GM10266 (cell line): ENCODE measurements at regions not wholly inside any gene's neighbourhood (a gene's known extent, or its start where the extent isn't known, plus 50 kb on each side); places are given as distances from the start of the nearest gene placed in this dataset.

Experiments used
- DNase-seq: peaks from one replicate; pipeline ENCODE4 v3.0.0; 2012; ENCODE audit errors: extremely low spot score
- CTCF ChIP-seq: IDR thresholded peaks from 2 replicates; pipeline ENCODE4 v1.5.1; 2012; ENCODE audit warnings: mild to moderate bottlenecking, low read depth; ENCODE audit not compliant: control insufficient read depth, insufficient read depth; ENCODE audit errors: missing control alignments

DNA sequence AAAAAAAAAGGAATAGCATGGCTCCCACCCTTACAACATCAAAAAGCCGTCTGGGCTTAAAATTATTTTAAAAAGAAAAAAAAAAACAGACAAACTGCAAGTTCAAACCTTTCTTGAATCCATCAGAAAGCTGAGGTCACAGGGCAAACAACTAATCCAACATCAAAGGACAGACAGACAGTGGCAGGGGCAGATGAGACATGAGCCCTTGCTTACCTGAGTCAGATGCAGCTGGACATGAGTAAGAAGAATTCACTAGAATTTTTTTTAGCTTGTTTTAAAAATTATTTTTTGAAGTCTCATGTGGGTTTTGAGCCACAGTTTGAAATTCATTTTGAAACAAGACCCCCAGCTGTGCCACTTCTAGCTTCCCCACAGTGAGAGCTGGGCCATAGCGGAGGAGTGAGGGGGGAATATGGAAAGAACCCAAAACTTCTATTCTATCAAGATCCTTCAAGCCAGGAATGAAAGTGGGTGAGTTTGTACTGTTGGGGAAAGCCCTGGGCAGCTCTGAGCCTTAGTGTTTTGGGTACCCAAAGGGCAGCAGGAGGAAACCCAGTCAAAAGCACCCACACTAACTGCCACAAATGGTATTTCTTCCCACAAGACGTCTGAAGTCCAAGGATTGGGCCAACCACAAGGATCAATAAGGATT, 111.4 kb downstream of the ATXN3L start:
- TF ChIP-seq CTCF: no peak
- DNase-seq: no peak

GRCh38 chrX:13203271-13203670, 116.6 kb downstream of the ATXN3L start:
- no peak for DNase-seq
- no peak for TF ChIP-seq CTCF

DNA sequence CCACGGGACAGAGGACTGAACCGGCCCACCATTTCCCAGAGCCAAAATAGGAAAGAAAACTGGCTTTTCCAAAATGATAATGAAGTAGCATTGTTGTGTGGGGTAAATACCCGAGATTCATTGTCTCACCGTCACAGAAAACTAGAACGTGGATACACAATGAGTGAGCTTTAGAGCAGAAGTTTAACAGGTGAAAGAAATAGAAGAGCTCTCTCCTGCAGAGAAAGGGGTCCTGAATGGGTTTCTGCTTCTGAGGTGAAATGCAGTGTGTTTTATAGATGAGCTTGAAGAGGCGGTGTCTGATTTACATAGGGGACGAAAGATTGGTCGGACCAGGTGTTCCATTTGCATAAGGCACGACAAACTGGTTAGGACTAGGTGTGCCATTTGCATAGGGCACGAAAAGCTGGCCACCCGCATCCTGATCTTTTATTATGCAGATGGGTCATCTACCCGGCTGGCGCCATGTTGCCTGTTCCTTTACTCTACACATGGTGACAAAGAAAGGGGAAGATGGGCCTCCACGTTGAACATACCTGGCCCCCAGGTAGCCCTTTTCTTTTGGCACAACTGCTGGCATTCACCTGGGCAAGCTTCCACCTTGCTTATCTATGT, 118.1 kb downstream of the ATXN3L start:
- no peak for TF ChIP-seq CTCF
- DNase-seq: no peak

DNA sequence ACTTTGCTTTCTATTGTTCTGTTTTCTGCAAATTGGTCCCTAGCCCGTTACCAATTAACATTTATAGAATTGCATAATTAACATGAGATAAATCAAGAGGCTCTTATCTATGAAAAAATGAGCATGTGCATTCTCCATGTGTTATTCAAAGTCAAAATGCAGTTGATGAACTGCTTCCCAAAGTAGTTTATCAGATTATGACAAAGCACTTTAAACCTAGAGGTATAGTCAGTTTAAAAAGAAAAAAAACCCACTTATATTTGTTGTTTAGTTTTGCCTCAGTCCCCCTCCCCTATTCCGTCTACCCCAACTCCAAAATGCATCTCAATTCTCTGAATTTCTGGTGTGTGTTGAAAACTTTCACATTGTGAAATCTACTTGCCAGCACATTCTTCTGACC, 119.5 kb downstream of the ATXN3L start:
- no peak for DNase-seq
- no peak for TF ChIP-seq CTCF

GRCh38 chrX:13198762-13199064, 121.1 kb downstream of the ATXN3L start:
- no peak for TF ChIP-seq CTCF
- no peak for DNase-seq

DNA sequence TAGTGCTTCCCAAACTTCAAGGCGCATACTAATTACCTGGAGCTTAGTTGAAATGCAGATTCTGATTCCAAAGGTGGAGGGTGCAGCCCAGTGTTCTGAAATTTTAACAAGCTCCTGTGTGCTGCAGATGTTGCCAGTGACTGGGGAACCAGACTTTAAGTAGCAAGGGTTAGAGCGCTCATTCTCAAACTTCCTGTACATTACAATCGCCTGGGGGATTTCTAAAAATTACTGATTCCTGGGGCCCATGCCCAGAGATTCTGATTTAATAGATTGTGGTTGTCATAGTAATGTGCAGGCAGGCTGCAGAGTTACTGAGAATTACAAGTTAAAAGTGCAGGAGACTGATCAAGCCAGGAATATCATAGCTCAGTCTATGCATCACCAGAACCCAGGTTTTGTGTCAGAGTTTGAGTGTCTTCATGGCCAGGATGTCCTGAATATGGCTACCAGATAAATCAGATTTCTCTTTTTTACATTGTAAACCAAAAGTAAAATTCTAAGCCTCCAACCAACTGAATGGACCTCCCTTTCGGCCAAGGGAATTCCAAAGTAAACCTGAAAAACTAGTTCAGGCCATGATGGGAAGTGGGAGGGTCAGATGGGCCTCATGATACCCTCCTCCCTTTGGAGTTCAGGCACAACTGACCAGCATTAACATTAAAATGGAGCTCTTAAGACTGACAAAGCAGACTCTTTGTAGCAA, 121.6 kb downstream of the ATXN3L start:
- DNase-seq: no peak
- no peak for TF ChIP-seq CTCF

GRCh38 chrX:13196782-13197181, 123.1 kb downstream of the ATXN3L start:
- no peak for TF ChIP-seq CTCF
- no peak for DNase-seq
